HG02973 (cell line): ENCODE measurements at regions not wholly inside any gene's neighbourhood (a gene's known extent, or its start where the extent isn't known, plus 50 kb on each side); places are given as distances from the start of the nearest gene placed in this dataset.
"Not testable (repeated sequence)": the region's sequence is repeated elsewhere in the genome, so short reads cannot be mapped to it uniquely, and the experiment has no call there.

Source experiments
- ATAC-seq: cut with Tn5 transposase; IDR thresholded peaks from one replicate; pipeline ENCODE4 v1.9.1; 2021; ENCODE audit warnings: moderate library complexity; ENCODE audit not compliant: unreplicated experiment

DNA sequence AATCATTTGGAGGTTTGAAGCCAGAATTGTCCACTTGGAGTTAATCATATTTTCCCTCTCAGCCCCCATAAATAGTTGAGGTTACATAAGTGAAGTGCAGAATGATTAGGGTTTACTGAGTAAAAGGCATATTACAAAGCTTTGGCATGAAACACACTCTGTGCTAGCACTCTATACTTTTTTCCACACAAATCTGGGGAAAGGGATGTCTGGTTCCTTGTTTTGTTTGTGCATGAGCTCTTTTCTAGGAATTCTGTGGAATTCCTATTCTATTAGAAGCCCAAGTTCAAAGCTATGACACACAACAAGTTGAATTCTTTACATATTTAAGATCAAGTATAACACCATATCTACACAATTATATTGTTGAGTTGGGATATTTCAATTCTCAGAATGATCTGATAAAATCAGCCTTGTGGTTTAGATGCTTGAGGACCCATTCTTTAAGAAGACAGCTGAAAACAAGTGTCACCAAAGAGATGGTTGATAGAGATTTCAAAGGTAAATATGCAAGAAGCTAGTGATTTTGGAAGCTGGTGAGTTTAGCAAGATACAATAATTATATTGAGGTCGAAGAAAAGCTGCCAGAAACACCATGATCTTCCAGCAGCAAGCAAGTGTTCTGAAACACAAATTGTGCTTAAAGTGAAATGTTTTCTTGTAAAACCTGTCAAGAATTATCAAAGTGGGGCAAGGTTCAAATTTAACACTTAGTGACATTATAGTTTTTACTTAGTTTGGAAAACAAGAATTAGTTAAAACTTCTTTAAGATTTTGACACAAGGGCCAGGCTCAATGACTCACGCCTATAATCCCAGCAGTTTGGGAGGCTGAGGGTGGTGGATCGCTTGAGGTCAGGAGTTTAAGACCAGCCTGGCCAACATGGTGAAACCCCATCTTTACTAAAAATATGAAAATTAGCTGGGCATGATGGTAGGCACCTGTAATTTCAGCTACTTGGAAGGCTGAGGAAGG, 122.6 kb downstream of the INHBA start:
- ATAC-seq = no peak

GRCh38 chr7:41578700-41579099, 124.2 kb downstream of the INHBA start:
- ATAC-seq = no peak

DNA sequence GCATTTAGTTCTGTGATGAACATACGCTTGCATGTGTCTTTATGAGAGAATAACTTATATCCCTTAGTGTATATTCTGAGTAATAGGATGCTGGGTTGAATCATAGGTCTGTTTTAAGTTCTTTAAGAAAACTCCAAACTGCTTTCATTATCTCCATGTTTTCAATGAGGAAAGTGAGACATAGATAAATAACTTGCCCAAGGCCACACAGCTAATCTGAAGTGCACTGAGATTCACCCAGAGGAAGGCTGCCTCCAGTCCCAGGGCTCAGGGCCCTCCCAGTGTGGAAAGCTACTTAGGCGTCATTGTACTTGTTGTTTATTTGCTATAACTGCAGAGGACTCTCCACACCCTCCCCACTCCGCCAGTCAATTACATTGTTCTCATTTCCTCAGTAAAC, 126.7 kb downstream of the INHBA start:
- no peak for ATAC-seq

GRCh38 chr7:41574377-41574776, 128.5 kb downstream of the INHBA start:
- no peak for ATAC-seq

GRCh38 chr7:41573862-41574261, 129.0 kb downstream of the INHBA start:
- no peak for ATAC-seq

GRCh38 chr7:41573443-41573842, 129.4 kb downstream of the INHBA start:
- ATAC-seq = no peak

DNA sequence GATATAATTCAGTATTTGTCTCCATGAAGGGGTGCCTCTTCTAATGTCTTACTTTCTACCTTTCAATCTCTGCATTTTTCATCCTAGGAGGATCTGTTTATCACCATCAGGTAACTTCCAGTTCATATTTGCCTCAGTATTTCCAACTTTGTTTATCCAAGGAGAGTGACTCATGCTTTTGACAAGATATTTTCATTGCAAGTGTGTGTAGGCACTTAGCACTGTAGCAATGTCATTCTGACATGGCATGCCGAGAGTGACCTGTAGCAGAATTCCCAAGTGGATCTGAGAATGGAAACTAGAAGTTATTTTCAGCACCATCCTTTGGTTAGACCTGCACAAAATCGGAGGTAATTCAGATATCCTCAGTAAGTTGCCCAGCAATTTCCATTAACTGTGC, 129.9 kb downstream of the INHBA start:
- ATAC-seq = no peak

GRCh38 chr7:41571573-41571972, 131.3 kb downstream of the INHBA start:
- ATAC-seq = no peak

- no peak for ATAC-seq
These were observed 132.1 kb downstream of the INHBA start for GRCh38 chr7:41570766-41571165.

DNA sequence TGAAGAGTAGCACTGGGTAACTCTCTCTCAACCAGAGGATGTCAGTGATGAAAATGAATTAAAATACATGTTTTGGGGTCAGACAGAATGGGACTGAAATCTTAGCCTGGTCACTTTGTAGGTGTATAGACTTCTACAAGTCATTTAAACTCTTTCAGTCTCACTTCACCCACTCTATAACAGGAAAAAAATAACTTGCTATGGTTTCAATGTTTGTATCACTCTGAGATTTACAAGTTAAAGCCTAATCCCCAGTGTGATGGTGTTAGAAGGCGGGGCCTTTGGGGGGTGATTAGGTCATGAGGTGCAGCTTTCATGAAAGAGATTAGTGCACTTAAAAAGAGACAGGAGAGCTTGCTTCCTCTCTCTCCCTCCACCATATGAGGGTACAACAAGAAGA, 134.8 kb downstream of the INHBA start:
- peak; percentile 85 for ATAC-seq

DNA sequence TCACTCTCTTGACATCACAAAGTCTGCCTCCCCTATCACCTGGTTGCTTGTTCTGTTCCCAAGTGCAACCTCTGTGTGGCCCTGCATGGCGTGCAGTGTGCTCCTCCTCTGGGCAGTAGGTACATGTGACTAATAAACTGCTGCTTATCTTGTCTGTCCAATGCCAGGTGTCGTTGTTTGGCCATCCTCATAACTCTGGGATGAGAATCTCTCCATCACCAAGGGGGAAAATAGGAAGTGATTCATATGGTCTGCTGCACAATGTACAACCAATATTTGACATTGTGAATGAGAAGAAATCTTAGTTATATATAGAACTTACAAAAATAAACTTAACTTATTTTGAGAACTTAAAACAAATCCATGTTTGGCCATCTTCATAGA, 135.2 kb downstream of the INHBA start:
- no peak for ATAC-seq

GRCh38 chr7:41567031-41567730, 135.7 kb downstream of the INHBA start:
- no peak for ATAC-seq

- ATAC-seq = no peak
These were observed 136.3 kb downstream of the INHBA start for GRCh38 chr7:41566581-41566980.

GRCh38 chr7:41565655-41566054, 137.2 kb downstream of the INHBA start:
- no peak for ATAC-seq

- ATAC-seq = no peak
These were observed 143.5 kb downstream of the INHBA start for GRCh38 chr7:41559426-41559825.

DNA sequence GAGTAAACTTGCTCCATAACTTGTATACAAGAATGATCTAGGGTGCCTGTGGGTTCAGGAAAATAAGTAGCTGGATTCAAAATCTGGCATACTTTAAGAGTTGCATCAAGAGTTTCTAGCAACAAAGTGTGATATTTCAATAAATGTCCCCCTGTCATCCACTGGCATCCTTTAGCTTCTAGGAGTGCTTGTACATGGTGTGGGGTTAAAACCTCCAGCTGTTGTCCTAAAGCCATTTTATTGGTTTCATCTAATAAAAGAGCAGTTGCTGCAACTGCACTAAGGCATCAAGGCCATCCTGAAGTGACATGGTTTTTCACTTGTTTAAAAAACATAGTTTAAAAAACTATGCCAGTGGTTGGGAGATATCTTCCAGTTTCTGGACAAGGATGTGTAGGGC, 148.4 kb downstream of the INHBA start:
- ATAC-seq = no peak

DNA sequence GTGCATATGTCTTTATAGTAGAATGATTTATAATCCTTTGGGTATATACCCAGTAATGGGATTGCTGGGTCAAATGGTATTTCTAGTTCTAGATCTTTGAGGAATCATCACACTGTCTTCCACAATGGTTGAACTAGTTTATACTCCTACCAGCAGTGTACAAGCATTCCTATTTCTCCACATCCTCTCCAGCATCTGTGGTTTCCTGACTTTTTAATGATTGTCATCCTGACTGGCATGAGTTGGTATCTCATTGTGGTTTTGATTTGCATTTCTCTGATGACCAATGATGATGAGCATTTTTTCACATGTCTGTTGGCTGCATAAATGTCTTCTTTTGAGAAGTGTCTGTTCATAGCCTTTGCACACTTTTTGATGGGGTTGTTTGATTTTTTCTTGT, 152.8 kb downstream of the INHBA start:
- ATAC-seq = not testable (repeated sequence)

GRCh38 chr7:41544241-41544640, 158.6 kb downstream of the INHBA start:
- no peak for ATAC-seq

DNA sequence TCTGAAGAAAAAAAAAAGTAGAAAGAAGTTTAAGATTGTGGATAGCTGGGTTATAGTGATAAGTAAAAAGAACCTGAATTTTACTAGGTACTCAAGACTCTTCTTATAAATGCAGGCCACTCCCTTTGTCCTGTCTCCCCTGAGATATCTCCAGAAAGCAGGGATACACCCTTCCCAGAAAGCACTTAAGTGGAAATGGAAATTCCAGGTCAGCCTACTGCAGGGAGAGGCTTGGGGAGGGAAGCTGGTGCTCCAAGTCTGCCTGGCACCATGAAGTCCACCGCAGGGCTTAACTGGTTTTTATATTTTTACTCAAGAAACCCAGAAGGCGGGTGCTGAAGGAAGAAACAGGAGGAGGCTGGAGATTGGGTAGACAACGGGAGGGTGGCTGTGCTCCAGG, 162.3 kb downstream of the INHBA start:
- no peak for ATAC-seq

DNA sequence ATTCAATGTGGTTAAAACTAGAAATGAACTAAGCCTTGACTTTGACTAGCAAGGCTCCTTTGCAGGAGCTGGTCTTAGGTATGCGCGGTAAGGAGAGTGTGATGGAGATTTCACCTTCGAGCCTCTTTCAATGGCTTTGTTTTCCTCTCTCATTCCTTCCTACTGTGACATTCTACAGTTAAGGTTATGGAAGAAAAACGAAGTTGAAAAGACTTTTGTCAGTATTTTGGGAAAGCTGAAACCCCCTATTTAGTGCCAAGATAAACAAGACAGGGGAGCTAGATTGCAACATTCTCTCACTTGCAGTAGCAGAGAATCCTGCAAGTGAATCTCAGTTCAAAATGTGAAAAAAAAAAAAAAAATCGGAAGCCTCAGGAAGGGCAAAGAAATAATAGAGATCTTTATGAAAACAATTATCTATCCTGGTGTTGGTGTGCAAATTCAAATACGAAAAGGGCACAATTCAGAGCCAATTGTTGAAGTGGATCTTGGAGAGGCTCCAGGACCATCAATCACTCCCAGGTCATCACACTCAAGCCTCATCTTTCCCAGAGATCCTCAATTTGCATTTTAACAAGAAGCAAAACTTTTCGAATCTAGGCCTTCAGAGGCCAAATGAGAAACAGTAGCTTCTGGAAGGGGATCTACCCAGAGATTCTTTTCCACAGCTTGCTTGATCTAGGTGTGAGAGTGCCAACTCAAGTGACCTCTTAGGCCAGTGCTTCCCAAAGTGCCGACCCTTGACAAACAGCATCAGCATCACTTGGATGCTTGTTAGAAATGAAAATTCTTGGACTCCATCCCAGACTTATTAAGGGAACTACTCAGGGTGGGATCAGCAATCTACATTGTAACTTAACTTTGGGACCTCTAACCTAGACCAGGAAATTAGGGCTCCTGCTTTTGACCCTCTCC, 163.8 kb downstream of the INHBA start:
- ATAC-seq = no peak
